ENCODE measurements at regions not wholly inside any gene's neighbourhood (a gene's known extent, or its start where the extent isn't known, plus 50 kb on each side); places are given as distances from the start of the nearest gene placed in this dataset.

DNA sequence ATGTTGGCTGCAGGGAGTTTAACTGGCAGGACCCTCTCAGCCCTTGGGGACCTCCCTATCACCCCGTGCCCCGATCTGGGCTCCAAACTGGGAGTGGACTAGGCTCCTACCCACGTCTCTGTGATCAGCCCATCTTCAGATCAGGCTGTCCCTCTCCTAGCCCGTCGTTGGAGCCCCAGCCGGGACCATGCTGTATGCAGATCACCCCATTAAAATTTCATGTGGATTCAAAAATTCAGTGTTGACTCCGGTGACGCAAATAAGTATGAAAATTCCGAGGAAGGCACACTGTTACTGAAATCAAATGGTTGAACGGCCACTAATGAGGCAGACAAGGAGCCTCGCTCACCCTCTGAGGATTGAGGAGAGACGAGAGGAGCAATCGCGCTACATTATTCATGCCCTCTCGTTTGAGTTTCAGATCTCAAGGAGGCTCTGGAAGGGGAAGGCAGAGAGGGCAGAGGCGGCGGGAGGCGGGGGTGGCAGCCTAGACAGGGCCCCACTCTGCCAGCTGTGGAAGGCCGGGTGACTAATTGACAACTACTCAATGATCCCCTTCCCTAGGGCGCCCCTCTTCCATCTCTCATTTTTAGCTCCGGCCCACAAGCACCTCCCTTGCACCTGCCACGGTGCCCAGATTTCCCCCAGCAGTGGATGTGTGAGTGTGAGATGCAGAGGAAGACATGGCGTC is 255.4 kb downstream of the MIAT start:
- DNase-seq (ENCODE audit: insufficient read length, low spot score), result no peak
- TF ChIP-seq, protein P1, sequence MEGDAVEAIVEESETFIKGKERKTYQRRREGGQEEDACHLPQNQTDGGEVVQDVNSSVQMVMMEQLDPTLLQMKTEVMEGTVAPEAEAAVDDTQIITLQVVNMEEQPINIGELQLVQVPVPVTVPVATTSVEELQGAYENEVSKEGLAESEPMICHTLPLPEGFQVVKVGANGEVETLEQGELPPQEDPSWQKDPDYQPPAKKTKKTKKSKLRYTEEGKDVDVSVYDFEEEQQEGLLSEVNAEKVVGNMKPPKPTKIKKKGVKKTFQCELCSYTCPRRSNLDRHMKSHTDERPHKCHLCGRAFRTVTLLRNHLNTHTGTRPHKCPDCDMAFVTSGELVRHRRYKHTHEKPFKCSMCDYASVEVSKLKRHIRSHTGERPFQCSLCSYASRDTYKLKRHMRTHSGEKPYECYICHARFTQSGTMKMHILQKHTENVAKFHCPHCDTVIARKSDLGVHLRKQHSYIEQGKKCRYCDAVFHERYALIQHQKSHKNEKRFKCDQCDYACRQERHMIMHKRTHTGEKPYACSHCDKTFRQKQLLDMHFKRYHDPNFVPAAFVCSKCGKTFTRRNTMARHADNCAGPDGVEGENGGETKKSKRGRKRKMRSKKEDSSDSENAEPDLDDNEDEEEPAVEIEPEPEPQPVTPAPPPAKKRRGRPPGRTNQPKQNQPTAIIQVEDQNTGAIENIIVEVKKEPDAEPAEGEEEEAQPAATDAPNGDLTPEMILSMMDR (IDR thresholded peaks at IDR 0.05; ENCODE audit: insufficient read depth, missing control alignments), result no peak
- FAIRE-seq, result no peak

DNA sequence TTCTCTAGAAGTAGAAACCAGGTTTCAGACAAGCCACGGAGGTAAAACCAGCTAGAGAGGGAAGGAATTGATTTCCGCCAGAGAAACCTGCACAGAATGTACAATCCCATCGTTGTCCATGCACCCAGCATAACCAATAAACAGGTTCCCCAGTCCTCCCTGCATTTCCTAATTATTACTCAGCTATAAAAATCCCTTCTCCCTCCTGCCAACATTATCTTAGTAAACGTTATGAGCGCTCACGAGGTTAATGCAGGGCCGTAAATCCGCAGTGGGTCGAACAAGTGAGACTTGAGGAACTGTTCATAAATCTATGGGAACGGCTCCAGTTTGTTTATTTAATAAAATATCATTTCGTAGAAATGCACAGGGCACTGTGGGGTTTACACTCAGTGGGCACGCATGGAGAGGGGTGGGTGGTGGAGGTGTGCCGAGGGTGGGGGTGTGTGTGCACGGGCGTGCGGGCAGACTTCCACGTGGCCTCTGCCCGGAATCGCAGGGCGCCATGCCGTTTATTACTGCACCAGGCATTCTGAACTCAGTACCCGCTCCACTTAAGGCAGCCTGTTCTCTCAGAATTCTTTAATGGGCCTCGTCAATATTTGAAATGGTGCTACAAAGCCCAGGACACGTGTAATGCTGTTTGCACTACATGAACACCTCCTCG is 257.3 kb downstream of the MIAT start:
- TF ChIP-seq, protein P1 (IDR thresholded peaks at IDR 0.05; ENCODE audit: insufficient read depth, missing control alignments), result no peak
- no peak for FAIRE-seq
- DNase-seq (ENCODE audit: insufficient read length, low spot score), result no peak

DNA sequence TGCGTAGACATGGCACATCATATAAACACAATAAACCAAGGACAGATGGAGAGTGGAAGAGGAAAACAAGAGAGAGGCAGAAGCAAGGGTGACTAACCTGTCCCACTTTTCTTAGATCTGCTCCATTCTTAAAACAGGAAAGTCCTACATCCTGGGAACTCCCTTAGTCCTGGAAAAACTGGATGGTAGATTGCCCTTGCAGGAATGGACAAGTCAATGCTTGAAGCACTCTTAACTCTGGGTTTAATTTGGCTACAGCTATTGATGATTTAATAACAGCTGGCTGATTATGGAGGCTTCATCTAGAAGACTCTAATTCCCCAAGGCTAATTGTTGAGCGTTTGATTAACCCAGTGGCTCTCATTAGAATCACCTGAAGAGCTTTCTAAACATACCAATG is 258.8 kb downstream of the MIAT start:
- FAIRE-seq (no peak), DNase-seq (ENCODE audit: insufficient read length, low spot score) (no peak)
- TF ChIP-seq, protein P1 (IDR thresholded peaks at IDR 0.05; ENCODE audit: insufficient read depth, missing control alignments), result no peak

DNA sequence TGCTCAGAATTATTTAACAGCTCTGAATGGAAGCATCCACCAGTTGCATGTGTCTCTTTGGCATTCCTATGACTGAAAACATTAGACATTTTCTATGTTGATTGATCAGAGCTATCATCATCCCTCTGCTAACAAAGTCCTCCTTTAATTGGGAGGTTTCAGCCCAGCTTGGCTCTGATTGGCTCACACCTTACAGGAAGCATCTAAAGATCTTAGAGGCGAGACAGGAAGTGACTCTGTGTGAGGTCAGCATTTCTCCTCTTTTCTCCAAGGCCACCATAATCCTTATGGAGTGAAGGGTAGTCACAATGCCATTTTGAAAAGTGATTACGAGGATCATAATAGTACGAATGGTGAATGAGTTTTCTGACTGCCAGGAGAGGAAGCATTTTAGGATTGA is 260.8 kb downstream of the MIAT start:
- DNase-seq (ENCODE audit: insufficient read length, low spot score) (no peak), FAIRE-seq (no peak)
- TF ChIP-seq, protein P1 (IDR thresholded peaks at IDR 0.05; ENCODE audit: insufficient read depth, missing control alignments), result no peak

DNA sequence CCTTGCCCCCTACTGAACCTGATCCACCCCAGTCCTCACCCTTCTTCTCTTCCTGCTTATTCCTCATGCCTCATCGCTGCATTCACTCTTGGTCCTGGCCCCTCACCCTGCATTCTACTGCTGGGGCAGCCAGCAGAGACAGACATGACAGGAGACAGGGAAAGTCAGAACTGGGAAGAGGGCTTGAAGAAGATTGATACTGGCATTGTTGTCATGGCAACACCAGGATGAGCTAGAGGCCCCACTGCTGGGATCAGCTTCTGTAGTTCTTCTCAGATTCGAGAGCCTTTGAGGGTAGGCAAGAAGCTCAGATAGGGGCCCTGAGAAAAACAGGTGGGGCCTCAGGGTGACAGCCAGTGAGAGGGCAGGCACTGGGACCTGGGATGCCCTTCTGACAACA is 264.3 kb downstream of the MIAT start:
- FAIRE-seq, result no peak
- no peak for DNase-seq (ENCODE audit: insufficient read length, low spot score)
- TF ChIP-seq, protein P1 (IDR thresholded peaks at IDR 0.05; ENCODE audit: insufficient read depth, missing control alignments), result no peak

DNA sequence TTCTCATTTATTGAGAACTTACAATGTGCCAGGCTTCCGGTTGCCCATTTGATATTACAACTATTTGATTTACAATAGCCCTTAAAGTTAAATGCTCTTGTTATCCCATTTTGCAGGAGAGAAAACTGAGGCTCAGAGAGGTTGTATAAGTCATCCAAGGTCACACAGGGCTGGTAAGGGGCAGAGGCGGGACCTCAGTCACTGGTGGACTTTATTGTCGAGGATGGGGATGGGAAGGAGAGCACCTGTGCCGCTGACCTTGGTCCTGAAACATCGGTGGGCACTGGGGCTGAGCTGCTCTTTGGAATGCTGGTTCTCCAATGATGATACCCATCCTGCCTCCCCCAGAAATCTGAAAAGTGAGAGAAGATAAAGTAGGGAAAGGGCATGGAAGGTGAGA is 265.4 kb downstream of the MIAT start:
- TF ChIP-seq, protein P1 (IDR thresholded peaks at IDR 0.05; ENCODE audit: insufficient read depth, missing control alignments), result no peak
- no peak for FAIRE-seq
- no peak for DNase-seq (ENCODE audit: insufficient read length, low spot score)

DNA sequence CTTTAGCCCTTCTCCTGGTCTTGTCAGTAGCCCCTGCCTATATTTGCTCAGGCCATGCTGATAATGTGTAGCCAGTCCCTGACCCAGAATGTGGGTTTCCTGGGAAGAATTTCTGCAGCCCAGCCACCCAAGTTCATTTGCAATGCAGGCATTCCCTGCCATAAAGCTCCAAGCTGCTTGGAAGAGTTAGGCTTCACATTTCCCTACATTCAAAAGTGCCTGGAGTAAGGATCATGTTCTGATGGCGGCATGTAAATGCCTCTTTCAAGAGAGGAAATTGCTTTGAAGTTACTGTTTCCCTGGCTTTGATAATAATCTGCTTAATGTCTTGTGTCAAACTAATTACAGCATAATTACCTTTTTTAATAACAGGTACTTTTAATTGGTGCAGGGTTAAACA is 266.1 kb downstream of the MIAT start:
- TF ChIP-seq, protein P1 (IDR thresholded peaks at IDR 0.05; ENCODE audit: insufficient read depth, missing control alignments), result no peak
- FAIRE-seq, result no peak

More for the DNA sequence above, 266.1 kb downstream of the MIAT start:
- DNase-seq (ENCODE audit: insufficient read length, low spot score), result no peak

Measured in D721Med (cell line).